Astrocyte (in vitro differentiated cells and primary cell): ENCODE measurements at regions not wholly inside any gene's neighbourhood (a gene's known extent, or its start where the extent isn't known, plus 50 kb on each side); places are given as distances from the start of the nearest gene placed in this dataset.

Experiments used
- DNase-seq: peaks from one replicate; pipeline ENCODE4 v3.0.0-alpha.2; 2010; ENCODE audit warnings: low read depth
- FAIRE-seq: peaks from 2 replicates; lab custom pipeline; 2011; peaks lifted over from hg19 to GRCh38; lab: Jason Lieb, UNC
- H2AFZ ChIP-seq: 2 replicates; pipeline ENCODE4 v1.6.0; 2012; ENCODE audit warnings: low read depth, low read length, inconsistent platforms
- H3K27ac ChIP-seq: 2 replicates; pipeline ENCODE4 v1.5.1; 2011; ENCODE audit warnings: low read depth, low read length, inconsistent platforms
- H3K27me3 ChIP-seq: 2 replicates; pipeline ENCODE4 v1.6.0; 2011; ENCODE audit warnings: low read length, inconsistent platforms; ENCODE audit not compliant: insufficient read depth
- H3K36me3 ChIP-seq: 2 replicates; pipeline ENCODE4 v1.5.1; 2011; ENCODE audit warnings: low read length, inconsistent platforms; ENCODE audit not compliant: insufficient read depth
- H3K4me1 ChIP-seq: 2 replicates; pipeline ENCODE4 v1.5.1; 2011; ENCODE audit warnings: low read length, inconsistent platforms; ENCODE audit not compliant: insufficient read depth
- H3K4me2 ChIP-seq: 2 replicates; pipeline ENCODE4 v1.6.0; 2012; ENCODE audit warnings: low read length, inconsistent platforms
- H3K4me3 ChIP-seq: 2 replicates; pipeline ENCODE4 v1.5.1; 2011; ENCODE audit warnings: low read depth, mild to moderate bottlenecking, low read length, inconsistent platforms; ENCODE audit not compliant: insufficient read depth
- H3K79me2 ChIP-seq: 2 replicates; pipeline ENCODE4 v1.6.0; 2012; ENCODE audit warnings: mild to moderate bottlenecking, low read length, inconsistent platforms; ENCODE audit not compliant: insufficient read depth
- H3K9ac ChIP-seq: 2 replicates; pipeline ENCODE4 v1.6.0; 2012; ENCODE audit warnings: mild to moderate bottlenecking, low read length, inconsistent platforms
- H3K9me3 ChIP-seq: 2 replicates; pipeline ENCODE4 v1.5.1; 2012; ENCODE audit warnings: low read depth, mild to moderate bottlenecking, low read length, inconsistent platforms; ENCODE audit not compliant: insufficient read depth
- H4K20me1 ChIP-seq: 2 replicates; pipeline ENCODE4 v1.6.0; 2012; ENCODE audit warnings: low read length, inconsistent platforms; ENCODE audit not compliant: insufficient read depth
- H3K27ac Mint-ChIP-seq: one replicate; pipeline ENCODE4 v1.8.0; 2021; ENCODE audit warnings: mild to moderate bottlenecking, mixed read lengths; ENCODE audit not compliant: unreplicated experiment
- H3K27me3 Mint-ChIP-seq: one replicate; pipeline ENCODE4 v1.8.0; 2021; ENCODE audit warnings: low read depth, mixed read lengths; ENCODE audit not compliant: unreplicated experiment
- H3K36me3 Mint-ChIP-seq: one replicate; pipeline ENCODE4 v1.8.0; 2021; ENCODE audit warnings: low read depth, mixed read lengths; ENCODE audit not compliant: unreplicated experiment
- H3K4me1 Mint-ChIP-seq: one replicate; pipeline ENCODE4 v1.8.0; 2021; ENCODE audit warnings: low read depth, mixed read lengths; ENCODE audit not compliant: unreplicated experiment
- H3K4me3 Mint-ChIP-seq: one replicate; pipeline ENCODE4 v1.8.0; 2021; ENCODE audit warnings: mild to moderate bottlenecking, moderate library complexity, mixed read lengths; ENCODE audit not compliant: unreplicated experiment
- H3K9me3 Mint-ChIP-seq: one replicate; pipeline ENCODE4 v1.8.0; 2021; ENCODE audit warnings: mild to moderate bottlenecking, mixed read lengths; ENCODE audit not compliant: unreplicated experiment
- CTCF ChIP-seq: IDR thresholded peaks from 2 replicates; pipeline ENCODE4 v1.5.1; 2011; ENCODE audit warnings: low read depth, mild to moderate bottlenecking, inconsistent platforms, low read length, moderate library complexity; ENCODE audit not compliant: insufficient read depth
- EZH2 ChIP-seq: IDR thresholded peaks from 2 replicates; pipeline ENCODE4 v1.6.1; 2012; ENCODE audit warnings: mild to moderate bottlenecking, low read length, inconsistent platforms; ENCODE audit not compliant: insufficient read depth

DNA sequence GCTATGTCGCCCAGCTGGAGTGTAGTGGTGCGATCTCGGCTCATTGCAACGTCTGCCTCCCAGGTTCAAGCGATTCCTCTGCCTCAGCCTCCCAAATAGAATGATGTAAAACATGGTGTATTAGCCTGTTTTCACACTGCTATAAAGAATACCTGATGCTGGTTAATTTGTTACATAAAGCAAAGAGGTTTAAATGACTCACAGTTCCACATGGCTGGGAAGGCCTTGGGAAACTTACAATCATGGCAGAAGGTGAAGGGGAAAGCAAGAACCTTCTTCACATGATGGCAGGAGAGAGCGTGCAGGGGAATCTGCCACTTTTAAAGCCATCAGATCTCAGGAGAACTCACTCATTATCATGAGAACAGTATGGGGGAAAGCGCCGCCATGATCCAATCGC lies 1191.8 kb downstream of the ARAP2 start:
- H3K27me3 Mint-ChIP-seq = no peaks in the 10 kb centered on the region
- DNase-seq (no peak), FAIRE-seq (no peak)
- no peak overlapping the region for H3K4me2 ChIP-seq
- no peaks in the 10 kb centered on the region for H3K4me1 ChIP-seq
- no peak overlapping the region for H3K4me3 ChIP-seq
- TF ChIP-seq CTCF (no peak), EZH2 (no peak)
- no peaks in the 10 kb centered on the region for H3K36me3 ChIP-seq
- H4K20me1 ChIP-seq = no peaks in the 10 kb centered on the region
- H3K27ac ChIP-seq = no peak overlapping the region
- no peak overlapping the region for H2AFZ ChIP-seq
- H3K4me1 Mint-ChIP-seq = no peaks in the 10 kb centered on the region
- H3K79me2 ChIP-seq = no peaks in the 10 kb centered on the region
- no peaks in the 10 kb centered on the region for H3K36me3 Mint-ChIP-seq
- H3K9me3 Mint-ChIP-seq = no peaks in the 10 kb centered on the region
- H3K27ac Mint-ChIP-seq = no peak overlapping the region
- H3K9me3 ChIP-seq = no peaks in the 10 kb centered on the region
- H3K4me3 Mint-ChIP-seq = no peak overlapping the region
- no peak overlapping the region for H3K9ac ChIP-seq
- no peaks in the 10 kb centered on the region for H3K27me3 ChIP-seq

- Mint-ChIP-seq H3K4me1 (no peaks in the 10 kb centered on the region), H3K27me3 (no peaks in the 10 kb centered on the region)
- TF ChIP-seq CTCF (no peak), EZH2 (no peak)
Observed at GRCh38 chr4:35063031-35063570, 1181.2 kb downstream of the ARAP2 start.

GRCh38 chr4:35066406-35066805 lies 1177.9 kb downstream of the ARAP2 start:
- no peak overlapping the region for H3K4me2 ChIP-seq
- Mint-ChIP-seq H3K9me3 (peaks cover 3% of the 10 kb centered on the region), H3K27me3 (no peaks in the 10 kb centered on the region), H3K27ac (no peak overlapping the region), H3K4me1 (no peaks in the 10 kb centered on the region), H3K4me3 (no peak overlapping the region), H3K36me3 (no peaks in the 10 kb centered on the region)
- FAIRE-seq (no peak), DNase-seq (no peak)
- H4K20me1 ChIP-seq = no peaks in the 10 kb centered on the region
- H3K9me3 ChIP-seq = no peaks in the 10 kb centered on the region
- H3K9ac ChIP-seq = no peak overlapping the region
- no peak overlapping the region for H3K27ac ChIP-seq
- H3K27me3 ChIP-seq = no peaks in the 10 kb centered on the region
- no peaks in the 10 kb centered on the region for H3K36me3 ChIP-seq
- no peaks in the 10 kb centered on the region for H3K79me2 ChIP-seq
- TF ChIP-seq CTCF (no peak), EZH2 (no peak)
- no peak overlapping the region for H2AFZ ChIP-seq
- no peaks in the 10 kb centered on the region for H3K4me1 ChIP-seq
- H3K4me3 ChIP-seq = no peak overlapping the region

More at GRCh38 chr4:35063031-35063570, 1181.2 kb downstream of the ARAP2 start:
- no peak overlapping the region for H2AFZ ChIP-seq
- H3K4me1 ChIP-seq = no peaks in the 10 kb centered on the region
- H3K27ac ChIP-seq = no peak overlapping the region
- no peak overlapping the region for H3K9ac ChIP-seq
- no peak overlapping the region for H3K4me3 ChIP-seq
- no peak overlapping the region for H3K27ac Mint-ChIP-seq
- H3K79me2 ChIP-seq = no peaks in the 10 kb centered on the region
- FAIRE-seq (no peak), DNase-seq (no peak)
- H3K9me3 ChIP-seq = no peaks in the 10 kb centered on the region
- H3K27me3 ChIP-seq = no peaks in the 10 kb centered on the region
- H3K4me3 Mint-ChIP-seq = no peak overlapping the region
- H4K20me1 ChIP-seq = no peaks in the 10 kb centered on the region
- no peak overlapping the region for H3K4me2 ChIP-seq
- peaks cover 5% of the 10 kb centered on the region for H3K9me3 Mint-ChIP-seq
- no peaks in the 10 kb centered on the region for H3K36me3 Mint-ChIP-seq
- no peaks in the 10 kb centered on the region for H3K36me3 ChIP-seq
